ENCODE measurements at regions not wholly inside any gene's neighbourhood (a gene's known extent, or its start where the extent isn't known, plus 50 kb on each side); places are given as distances from the start of the nearest gene placed in this dataset.

- TF ChIP-seq CTCF (IDR thresholded peaks at IDR 0.05; ENCODE audit: unreplicated experiment in 3 of 3) = no peak
- Mint-ChIP-seq H3K36me3 (ENCODE audit: low read depth) (no peaks in the 10 kb centered on the region), H3K4me1 (peaks cover 49% of the 10 kb centered on the region), H3K27me3 (ENCODE audit: low read depth) (no peaks in the 10 kb centered on the region), H3K4me3 (no peak overlapping the region), H3K9me3 (no peaks in the 10 kb centered on the region), H3K27ac (peak overlapping the region in 2 of 3 experiments; percentile 45 to 67)
Measured at GRCh38 chr7:42351316-42351935, 114.4 kb upstream of the GLI3 start.

- Mint-ChIP-seq H3K27me3 (ENCODE audit: low read depth) (no peaks in the 10 kb centered on the region), H3K27ac (peak overlapping the region in 2 of 3 experiments; percentile 45 to 67), H3K4me3 (no peak overlapping the region), H3K36me3 (ENCODE audit: low read depth) (no peaks in the 10 kb centered on the region), H3K4me1 (peaks cover 53% of the 10 kb centered on the region), H3K9me3 (no peaks in the 10 kb centered on the region)
- TF ChIP-seq CTCF (IDR thresholded peaks at IDR 0.05; ENCODE audit: unreplicated experiment in 3 of 3) = no peak
Measured at GRCh38 chr7:42350801-42351200, 113.8 kb upstream of the GLI3 start.

- Mint-ChIP-seq H3K27me3 (ENCODE audit: low read depth) (no peaks in the 10 kb centered on the region), H3K36me3 (ENCODE audit: low read depth) (no peaks in the 10 kb centered on the region), H3K9me3 (no peaks in the 10 kb centered on the region), H3K27ac (peak overlapping the region; percentile 17 to 74 (median 55)), H3K4me1 (peaks cover 56% of the 10 kb centered on the region), H3K4me3 (no peak overlapping the region)
- no peak for TF ChIP-seq CTCF (IDR thresholded peaks at IDR 0.05; ENCODE audit: unreplicated experiment in 3 of 3)
Measured at GRCh38 chr7:42348631-42349030, 111.6 kb upstream of the GLI3 start.

GRCh38 chr7:42348071-42348470 is 111.1 kb upstream of the GLI3 start:
- Mint-ChIP-seq H3K4me3 (no peak overlapping the region), H3K27me3 (ENCODE audit: low read depth) (no peaks in the 10 kb centered on the region)

GRCh38 chr7:42347616-42348015 is 110.6 kb upstream of the GLI3 start:
- no peaks in the 10 kb centered on the region for H3K36me3 Mint-ChIP-seq (ENCODE audit: low read depth)
- no peak for TF ChIP-seq CTCF (IDR thresholded peaks at IDR 0.05; ENCODE audit: unreplicated experiment in 3 of 3)
- no peaks in the 10 kb centered on the region for H3K27me3 Mint-ChIP-seq (ENCODE audit: low read depth)
- H3K27ac Mint-ChIP-seq = peak overlapping the region; percentile 45 to 67 (median 51)
- H3K4me1 Mint-ChIP-seq = peaks cover 60% of the 10 kb centered on the region
- no peaks in the 10 kb centered on the region for H3K9me3 Mint-ChIP-seq
- H3K4me3 Mint-ChIP-seq = no peak overlapping the region

More at GRCh38 chr7:42348071-42348470, 111.1 kb upstream of the GLI3 start:
- no peak for TF ChIP-seq CTCF (IDR thresholded peaks at IDR 0.05; ENCODE audit: unreplicated experiment in 3 of 3)
- Mint-ChIP-seq H3K27ac (peak overlapping the region; percentile 45 to 67 (median 51)), H3K9me3 (no peaks in the 10 kb centered on the region), H3K4me1 (peaks cover 56% of the 10 kb centered on the region), H3K36me3 (ENCODE audit: low read depth) (no peaks in the 10 kb centered on the region)

Data from nephron (organoid).